ENCODE measurements at regions not wholly inside any gene's neighbourhood (a gene's known extent, or its start where the extent isn't known, plus 50 kb on each side); places are given as distances from the start of the nearest gene placed in this dataset.
"Not testable (repeated sequence)": the region's sequence is repeated elsewhere in the genome, so short reads cannot be mapped to it uniquely, and the experiment has no call there.

DNA sequence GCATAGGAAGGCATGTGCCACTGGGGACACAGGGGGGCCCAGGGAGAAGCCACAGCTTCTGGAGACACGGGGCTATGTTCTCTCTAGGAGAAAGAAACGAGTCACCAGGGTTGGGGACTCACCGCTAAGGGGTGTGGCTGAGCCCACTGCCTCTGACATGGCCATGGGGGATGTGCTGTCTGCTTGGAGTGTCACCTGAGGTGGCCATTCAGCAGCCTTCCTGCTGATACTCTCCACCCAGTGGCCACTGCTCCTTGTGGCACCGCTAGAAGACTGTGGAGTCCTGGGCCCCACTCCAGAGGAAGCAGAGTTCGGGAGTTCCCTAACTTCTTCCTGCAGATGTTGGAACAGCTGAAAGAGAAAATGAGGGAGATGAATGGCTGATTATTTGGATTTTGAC lies 91.2 kb upstream of the SLC45A1 start:
- WGBS, 3 donors, result 82 to 91% (median 86%) methylated on average over 5 of the region's 5 CpGs
- intact Hi-C loops (cut with DNase I), result no loop called here

GRCh38 chr1:8226024-8226423 lies 91.9 kb upstream of the SLC45A1 start:
- H3K4me3 ChIP-seq; H3K4me1 ChIP-seq (ENCODE audit: insufficient read depth); H3K36me3 ChIP-seq; DNase-seq; H3K9me3 ChIP-seq; H3K27me3 ChIP-seq; H3K27ac ChIP-seq; intact Hi-C loops (cut with DNase I): not testable (repeated sequence)
- WGBS, 3 donors, result 86 to 92% (median 91%) methylated on average over 5 of the region's 5 CpGs

More for the DNA sequence above, 91.2 kb upstream of the SLC45A1 start:
- Histone ChIP-seq H3K4me3 (no peak overlapping the region), H3K27ac (no peak overlapping the region), H3K36me3 (no peaks in the 10 kb centered on the region), H3K4me1 (ENCODE audit: insufficient read depth) (no peaks in the 10 kb centered on the region), H3K9me3 (no peaks in the 10 kb centered on the region), H3K27me3 (no peaks in the 10 kb centered on the region)
- DNase-seq, result no peak
- no peak for TF ChIP-seq EP300 (IDR thresholded peaks at IDR 0.05)
- TF ChIP-seq, protein P1, sequence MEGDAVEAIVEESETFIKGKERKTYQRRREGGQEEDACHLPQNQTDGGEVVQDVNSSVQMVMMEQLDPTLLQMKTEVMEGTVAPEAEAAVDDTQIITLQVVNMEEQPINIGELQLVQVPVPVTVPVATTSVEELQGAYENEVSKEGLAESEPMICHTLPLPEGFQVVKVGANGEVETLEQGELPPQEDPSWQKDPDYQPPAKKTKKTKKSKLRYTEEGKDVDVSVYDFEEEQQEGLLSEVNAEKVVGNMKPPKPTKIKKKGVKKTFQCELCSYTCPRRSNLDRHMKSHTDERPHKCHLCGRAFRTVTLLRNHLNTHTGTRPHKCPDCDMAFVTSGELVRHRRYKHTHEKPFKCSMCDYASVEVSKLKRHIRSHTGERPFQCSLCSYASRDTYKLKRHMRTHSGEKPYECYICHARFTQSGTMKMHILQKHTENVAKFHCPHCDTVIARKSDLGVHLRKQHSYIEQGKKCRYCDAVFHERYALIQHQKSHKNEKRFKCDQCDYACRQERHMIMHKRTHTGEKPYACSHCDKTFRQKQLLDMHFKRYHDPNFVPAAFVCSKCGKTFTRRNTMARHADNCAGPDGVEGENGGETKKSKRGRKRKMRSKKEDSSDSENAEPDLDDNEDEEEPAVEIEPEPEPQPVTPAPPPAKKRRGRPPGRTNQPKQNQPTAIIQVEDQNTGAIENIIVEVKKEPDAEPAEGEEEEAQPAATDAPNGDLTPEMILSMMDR (IDR thresholded peaks at IDR 0.05), result no peak
- no peak for TF ChIP-seq POLR2A (IDR thresholded peaks at IDR 0.05)

DNA sequence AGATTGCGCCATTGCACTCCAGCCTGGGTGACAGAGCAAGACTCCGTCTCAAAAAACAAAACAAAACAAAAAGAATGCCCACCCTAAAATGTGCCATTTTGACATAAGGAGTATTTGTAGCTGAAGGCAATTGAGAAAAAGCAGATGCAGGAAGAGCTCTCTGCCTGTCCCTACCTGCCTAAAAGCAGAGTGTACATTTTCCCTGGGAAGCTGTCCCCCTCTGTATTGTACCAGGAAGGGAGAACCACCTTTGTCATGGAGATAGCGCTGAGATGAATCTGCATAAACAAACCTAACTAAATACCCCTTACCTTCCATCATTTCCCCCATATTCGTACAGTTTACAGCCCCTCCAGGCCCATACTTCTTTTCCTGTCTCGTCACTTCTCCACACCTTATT lies 94.4 kb upstream of the SLC45A1 start:
- Histone ChIP-seq H3K27ac (no peak overlapping the region), H3K27me3 (no peaks in the 10 kb centered on the region), H3K4me1 (ENCODE audit: insufficient read depth) (no peaks in the 10 kb centered on the region), H3K4me3 (no peak overlapping the region), H3K9me3 (no peaks in the 10 kb centered on the region), H3K36me3 (no peaks in the 10 kb centered on the region)
- intact Hi-C loops (cut with DNase I), result loop anchor here in 1 of 4 donors (5.0 kb wide), 1 partner anchor 186 kb away; no protein-coding TSS in a partner anchor
- DNase-seq, result no peak
- WGBS, 3 donors, result 93 to 94% (median 94%) methylated on average over 5 of the region's 5 CpGs
- TF ChIP-seq, protein P1 (IDR thresholded peaks at IDR 0.05), result no peak
- TF ChIP-seq EP300 (IDR thresholded peaks at IDR 0.05) (no peak), POLR2A (IDR thresholded peaks at IDR 0.05) (no peak)

GRCh38 chr1:8222789-8223188 lies 95.1 kb upstream of the SLC45A1 start:
- 91 to 96% (median 96%) methylated on average over 10 of the region's 10 CpGs for WGBS, 3 donors
- no peak overlapping the region for H3K27ac ChIP-seq
- intact Hi-C loops (cut with DNase I), result loop anchor here in 1 of 4 donors (5.0 kb wide), 1 partner anchor 185 kb away; no protein-coding TSS in a partner anchor

DNA sequence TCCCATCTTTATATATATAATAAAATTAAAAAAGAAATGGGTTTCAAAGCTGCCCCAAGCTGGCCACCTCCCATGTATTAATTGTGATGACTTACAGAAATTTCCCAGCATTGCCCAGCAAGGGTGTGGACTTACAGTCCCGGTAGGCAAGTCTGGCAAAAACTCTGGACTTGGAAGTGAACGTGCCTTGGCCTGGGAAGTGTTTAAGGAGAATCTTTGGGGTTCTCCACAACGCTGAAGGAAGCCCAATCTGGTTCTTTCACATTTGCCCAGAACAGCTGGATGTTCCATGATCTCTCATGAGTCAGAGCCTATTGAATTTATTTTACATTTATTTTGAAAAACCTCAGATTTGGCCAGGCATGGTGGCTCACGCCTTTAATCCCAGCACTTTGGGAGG lies 98.4 kb upstream of the SLC45A1 start:
- TF ChIP-seq POLR2A (IDR thresholded peaks at IDR 0.05), result no peak
- TF ChIP-seq, protein P1 (IDR thresholded peaks at IDR 0.05), result no peak
- no peak for TF ChIP-seq EP300 (IDR thresholded peaks at IDR 0.05)
- H3K9me3 ChIP-seq, result no peaks in the 10 kb centered on the region
- no peak overlapping the region for H3K4me3 ChIP-seq
- H3K4me1 ChIP-seq (ENCODE audit: insufficient read depth), result peaks cover 6% of the 10 kb centered on the region
- intact Hi-C loops (cut with DNase I), result loop anchor here in 1 of 4 donors (5.0 to 10.0 kb wide), 2 partner anchors 82 to 185 kb away; no protein-coding TSS in a partner anchor
- WGBS, 3 donors, result 65 to 79% (median 76%) methylated on average over 4 of the region's 4 CpGs
- no peaks in the 10 kb centered on the region for H3K27me3 ChIP-seq
- DNase-seq, result no peak
- no peak overlapping the region for H3K27ac ChIP-seq
- H3K36me3 ChIP-seq, result no peaks in the 10 kb centered on the region

More at GRCh38 chr1:8222789-8223188, 95.1 kb upstream of the SLC45A1 start:
- Histone ChIP-seq H3K9me3 (no peaks in the 10 kb centered on the region), H3K36me3 (no peaks in the 10 kb centered on the region), H3K4me1 (ENCODE audit: insufficient read depth) (no peaks in the 10 kb centered on the region), H3K27me3 (no peaks in the 10 kb centered on the region), H3K4me3 (no peak overlapping the region)
- no peak for DNase-seq
- TF ChIP-seq POLR2A (IDR thresholded peaks at IDR 0.05) (no peak), EP300 (IDR thresholded peaks at IDR 0.05) (no peak)
- TF ChIP-seq, protein P1 (IDR thresholded peaks at IDR 0.05), result no peak

All from ovary (tissue), 7 donors.